Cerebellar cortex (tissue), 1 donor: ENCODE measurements at regions not wholly inside any gene's neighbourhood (a gene's known extent, or its start where the extent isn't known, plus 50 kb on each side); places are given as distances from the start of the nearest gene placed in this dataset.
A peak's percentile ranks its signal among the peaks of the same experiment; 100 is the strongest.
"Not testable (repeated sequence)": the region's sequence is repeated elsewhere in the genome, so short reads cannot be mapped to it uniquely, and the experiment has no call there.

Experiments
- DNase-seq: peaks from one replicate; pipeline ENCODE4 v3.0.0-alpha.2; 2015; ENCODE audit warnings: low spot score

DNA sequence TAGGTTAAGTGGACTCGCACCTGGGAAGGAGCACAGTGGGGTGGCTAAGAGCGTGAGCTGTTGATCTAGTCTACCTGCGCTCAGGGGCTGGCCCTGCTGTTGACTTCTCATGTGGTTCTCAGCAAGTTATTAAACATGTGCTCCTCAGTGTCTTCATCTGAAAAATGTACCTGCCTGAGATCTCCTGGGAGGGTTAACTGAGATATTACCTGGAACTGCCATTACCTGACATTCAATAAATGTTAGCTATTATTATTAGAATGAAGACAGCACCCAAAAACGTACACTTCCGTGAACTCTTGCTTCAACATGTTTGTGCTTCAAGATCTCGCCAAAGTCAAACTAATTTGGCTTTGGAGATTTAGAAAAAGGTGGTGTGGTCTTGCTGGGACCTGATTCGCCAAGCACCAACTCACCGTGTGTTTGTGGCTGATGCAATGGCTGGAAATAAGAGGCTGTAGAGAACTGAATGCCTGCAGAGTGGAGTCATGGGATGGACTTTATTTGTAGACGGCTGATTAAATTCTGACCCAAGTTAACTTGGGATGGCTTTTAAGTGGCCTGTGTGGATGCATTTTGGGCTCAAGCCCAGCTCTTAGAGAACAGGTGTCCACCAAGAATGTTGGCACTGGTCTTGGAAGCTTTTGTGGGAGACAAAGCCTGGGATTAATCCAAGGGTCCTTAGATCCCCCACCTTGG is 692.9 kb downstream of the QKI start:
- DNase-seq: no peak

DNA sequence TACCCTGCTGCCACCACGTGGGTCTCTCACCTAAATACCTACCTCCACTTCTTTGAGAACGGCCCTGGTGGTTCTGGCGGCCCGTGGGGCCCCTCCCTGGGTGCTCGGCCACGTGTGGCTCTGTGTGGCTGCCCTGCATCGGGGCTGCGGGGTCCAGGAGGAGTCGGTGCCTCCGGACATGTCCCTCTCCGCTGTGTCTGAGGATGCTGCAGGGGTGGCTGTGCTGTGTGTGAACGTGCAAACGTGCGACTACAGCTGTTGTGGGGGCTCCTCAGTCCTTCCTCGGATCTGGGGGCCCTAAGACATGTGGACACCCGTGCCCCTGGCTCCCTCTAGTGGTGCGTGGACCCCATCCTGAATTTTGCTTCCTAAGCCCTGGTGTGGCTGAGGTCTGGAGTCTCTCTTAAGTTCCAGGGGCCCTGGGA is 691.8 kb downstream of the QKI start:
- no peak for DNase-seq

DNA sequence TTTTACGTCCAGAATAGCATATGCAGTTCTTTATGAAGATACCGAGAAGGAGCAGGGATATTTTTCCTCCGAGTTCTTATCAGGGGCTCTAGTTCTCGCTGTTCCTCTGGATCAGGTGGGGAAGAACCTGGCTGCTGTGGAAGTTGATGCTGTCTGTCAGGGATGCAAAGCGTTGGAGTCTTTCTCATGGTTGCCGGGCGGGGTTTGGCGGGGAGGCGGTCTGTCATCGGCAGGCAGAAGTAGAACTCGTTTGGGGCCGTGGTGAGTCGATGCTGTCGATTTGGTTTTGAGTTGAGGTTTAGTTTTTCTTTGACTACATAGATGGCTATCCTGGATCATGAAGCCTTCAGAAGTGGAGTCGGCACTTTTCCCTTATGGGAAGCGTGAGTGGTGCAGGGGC is 691.2 kb downstream of the QKI start:
- DNase-seq: no peak

DNA sequence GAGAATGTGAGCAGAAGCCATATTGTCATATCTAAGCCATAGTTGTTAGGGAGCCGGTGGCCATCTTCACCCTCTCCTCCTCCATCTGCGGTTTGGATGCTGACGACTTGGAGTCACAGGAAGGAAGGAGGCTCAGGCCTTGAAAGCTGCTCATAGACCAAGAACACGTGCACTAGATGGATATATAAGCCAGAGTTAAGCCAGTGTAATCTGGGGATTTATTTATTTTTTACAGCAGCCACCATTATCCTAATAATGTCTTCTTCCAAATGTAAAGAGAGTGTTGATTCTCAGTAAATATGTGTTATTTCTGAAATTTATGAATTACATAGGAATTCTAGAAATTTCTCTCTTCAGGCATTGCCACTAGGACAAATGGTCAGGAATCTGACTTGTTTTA is 689.9 kb downstream of the QKI start:
- no peak for DNase-seq

DNA sequence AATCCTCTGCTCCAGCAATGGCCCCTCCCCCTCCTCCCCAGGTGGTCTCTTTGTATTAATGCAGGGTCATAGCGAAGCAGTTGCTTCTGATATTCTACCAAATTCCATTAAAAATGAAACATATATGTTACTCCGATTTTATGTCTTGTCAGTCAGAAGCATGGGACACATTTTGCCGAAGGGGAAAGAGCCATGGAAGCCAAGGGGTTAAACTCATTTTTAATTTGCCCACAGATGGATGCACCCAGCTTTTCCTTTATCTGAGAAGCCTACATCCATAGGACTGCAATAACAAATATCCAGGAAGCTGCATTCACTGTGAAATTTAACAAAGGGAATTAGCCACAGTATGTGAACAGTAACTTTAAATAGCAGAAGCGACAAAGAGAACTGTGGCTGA is 688.2 kb downstream of the QKI start:
- no peak for DNase-seq

DNA sequence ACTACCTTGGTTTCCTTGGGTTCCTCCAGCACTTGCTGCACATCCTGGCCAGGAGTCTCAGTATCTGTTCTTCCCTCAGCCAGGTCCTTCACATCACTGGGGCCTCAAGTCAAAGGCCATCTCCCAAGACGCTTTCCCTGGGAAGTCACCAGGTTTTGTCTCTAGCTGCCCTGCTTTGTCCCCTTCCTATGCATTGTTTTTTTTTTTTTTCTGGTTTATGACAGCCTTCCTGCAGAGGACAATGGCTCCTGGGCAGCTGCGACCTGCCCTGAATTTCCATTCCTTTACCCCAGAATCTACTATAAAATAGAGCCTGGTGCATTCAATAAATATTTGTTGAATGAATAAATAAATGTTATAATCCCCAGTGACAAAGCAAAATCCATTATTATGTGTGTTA is 687.3 kb downstream of the QKI start:
- no peak for DNase-seq

DNA sequence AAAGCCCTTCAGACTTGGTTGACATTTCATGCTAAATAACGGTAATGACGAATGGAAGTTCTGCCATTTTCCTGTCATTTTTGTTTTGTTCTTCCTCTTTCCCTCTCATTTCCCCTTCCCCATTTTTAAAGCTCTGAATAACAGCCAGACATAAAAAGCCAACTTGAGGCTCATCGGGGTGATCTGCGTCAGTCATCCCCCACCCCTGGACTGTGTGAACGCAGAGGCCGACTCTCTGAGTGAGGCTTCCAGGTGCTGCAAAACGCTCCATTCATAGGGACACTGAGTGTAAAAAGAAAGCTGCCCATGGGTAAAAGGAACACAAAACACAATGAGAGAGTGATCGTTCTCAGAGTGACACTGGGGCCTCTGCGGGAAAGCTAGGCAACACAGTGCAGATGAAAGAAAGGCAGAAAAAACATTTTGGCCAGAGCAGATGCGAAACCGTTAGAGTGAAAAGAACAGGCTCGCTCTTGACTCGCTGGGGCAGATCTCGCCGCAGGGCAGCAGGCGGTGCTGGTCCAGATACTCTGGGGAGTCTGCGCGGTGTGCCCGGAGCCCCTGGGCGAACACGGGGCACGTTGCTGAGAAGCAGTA is 684.8 kb downstream of the QKI start:
- peak; percentile 10 for DNase-seq

DNA sequence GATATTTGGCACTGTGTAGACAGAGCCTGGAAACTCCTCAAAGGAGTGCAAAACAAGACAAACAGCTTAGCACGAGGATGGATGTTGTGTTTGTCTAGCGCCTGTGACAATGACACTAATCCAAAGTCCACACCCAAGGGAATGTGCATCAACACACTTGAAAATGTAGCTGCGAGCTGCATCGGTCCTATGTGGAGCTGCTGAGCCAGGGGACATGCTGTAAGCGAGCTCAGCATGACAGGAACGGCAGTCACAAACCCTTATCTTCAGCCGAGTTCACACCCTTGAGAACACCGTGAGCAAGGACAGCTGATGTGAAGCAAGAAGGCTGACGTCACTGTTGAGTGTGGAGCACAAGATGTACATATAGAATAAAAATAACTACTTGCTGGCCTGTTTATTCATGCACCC is 684.3 kb downstream of the QKI start:
- peak; percentile 14 for DNase-seq

DNA sequence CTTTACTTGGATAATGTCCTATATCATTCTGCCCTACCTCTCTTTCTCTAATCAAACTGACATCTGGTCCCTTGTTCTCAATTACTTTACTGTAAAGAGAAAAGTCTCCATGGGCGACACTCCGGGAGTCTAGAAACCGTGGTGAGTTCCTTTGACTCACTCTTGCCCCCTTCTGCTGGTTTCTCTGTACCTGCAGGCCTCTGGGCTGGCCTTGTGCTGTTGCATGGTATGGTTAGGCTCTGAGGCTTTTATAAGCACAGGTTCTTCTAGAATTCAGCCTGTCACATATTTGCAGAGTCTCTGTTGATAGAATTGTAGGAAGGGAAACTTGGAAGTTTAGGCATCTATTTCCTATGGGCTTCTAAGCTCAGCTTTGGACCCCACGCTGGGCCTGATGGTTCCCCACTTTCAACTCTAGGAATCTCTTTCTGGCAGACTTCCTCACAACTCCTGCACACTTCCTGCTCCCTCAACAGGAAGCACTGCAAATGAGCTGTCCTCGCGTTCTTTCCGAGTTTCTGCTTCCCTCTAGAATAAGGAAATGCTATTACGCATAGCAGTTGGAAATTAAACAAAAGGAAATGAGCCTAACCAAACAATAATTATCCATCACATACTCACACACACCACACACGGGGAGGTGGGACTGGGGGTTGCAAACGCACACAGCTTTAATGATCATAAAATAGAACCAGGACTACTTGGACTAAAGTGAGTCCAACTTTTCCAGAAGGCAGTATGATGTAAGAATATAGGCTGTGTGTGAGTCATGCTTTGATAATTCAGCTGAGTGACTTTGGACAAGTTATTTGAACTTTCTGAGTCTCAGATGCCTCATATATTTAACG is 683.3 kb downstream of the QKI start:
- no peak for DNase-seq

DNA sequence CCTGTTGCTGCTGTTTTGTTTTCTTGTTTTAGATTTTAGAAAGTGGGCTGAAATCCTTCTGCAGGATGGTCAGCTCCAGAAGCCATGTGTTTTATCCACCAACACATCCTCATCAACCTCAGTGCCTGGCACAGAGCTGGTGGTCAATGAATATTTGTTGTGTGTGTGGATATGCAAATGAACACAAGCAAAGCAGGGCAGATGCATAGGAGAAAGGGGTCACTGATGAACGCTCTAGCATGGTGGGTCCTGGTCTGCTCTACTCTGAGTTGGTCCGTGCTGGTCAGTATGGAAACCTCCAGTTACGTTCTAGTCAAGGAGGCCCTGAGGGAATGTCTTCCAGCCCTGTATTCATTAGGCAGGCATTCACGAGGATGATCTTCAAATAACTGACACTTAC is 682.5 kb downstream of the QKI start:
- DNase-seq: no peak

DNA sequence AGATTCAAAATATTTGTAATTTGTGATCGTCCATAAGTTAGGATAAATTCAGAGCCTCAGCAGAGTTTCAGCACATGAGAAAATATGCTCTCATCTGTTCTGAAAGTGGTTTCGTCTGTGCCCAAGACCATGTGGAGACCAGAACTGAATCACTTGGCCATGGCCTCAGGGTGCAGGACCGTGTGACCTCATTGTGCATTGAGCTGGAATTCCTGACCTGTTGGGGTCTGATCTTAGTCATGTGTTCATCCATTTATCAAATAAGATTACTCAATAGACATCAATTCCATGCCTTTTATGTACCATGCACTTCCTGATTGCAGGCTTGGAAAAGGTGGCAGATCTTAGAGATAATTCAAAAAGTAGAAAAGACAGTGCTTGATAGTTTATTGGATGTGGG is 680.5 kb downstream of the QKI start:
- no peak for DNase-seq

DNA sequence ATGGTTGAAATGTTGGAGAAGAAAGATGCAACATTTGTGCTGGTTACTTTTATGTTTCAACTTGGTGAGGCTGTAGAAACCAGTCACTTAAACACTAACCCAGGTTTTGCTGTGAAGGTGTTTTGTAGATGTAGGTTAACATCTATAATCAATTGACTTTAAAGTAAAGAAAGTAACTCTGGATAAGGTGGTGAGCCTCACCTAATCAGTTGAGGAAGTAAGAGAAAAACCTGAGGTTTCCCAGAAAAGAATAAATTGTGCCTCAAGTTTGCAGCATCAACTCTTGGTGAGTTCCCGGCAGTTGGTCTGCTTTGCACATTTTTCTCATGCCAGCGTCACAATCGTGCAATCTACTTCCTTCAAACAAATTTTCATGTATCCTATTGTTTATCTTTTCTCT is 673.4 kb downstream of the QKI start:
- no peak for DNase-seq

DNA sequence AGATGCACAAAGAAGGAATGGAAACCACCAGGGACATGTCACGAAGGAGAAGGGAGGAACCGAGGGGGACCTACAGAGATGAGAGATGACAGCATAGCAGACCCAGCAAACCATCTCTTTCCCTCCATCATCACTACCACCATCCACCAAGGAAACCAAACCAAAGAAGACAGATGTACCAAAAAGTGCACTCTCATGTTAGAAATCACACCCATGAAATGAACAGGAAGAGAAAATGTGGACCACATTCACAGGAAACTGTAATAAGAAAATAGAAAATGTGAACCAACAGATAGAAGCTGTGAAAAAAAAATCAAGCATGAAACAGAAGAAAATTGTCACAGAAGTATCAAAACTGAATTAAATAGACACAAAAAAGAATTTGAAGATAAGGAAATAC is 672.7 kb downstream of the QKI start:
- DNase-seq: no peak

DNA sequence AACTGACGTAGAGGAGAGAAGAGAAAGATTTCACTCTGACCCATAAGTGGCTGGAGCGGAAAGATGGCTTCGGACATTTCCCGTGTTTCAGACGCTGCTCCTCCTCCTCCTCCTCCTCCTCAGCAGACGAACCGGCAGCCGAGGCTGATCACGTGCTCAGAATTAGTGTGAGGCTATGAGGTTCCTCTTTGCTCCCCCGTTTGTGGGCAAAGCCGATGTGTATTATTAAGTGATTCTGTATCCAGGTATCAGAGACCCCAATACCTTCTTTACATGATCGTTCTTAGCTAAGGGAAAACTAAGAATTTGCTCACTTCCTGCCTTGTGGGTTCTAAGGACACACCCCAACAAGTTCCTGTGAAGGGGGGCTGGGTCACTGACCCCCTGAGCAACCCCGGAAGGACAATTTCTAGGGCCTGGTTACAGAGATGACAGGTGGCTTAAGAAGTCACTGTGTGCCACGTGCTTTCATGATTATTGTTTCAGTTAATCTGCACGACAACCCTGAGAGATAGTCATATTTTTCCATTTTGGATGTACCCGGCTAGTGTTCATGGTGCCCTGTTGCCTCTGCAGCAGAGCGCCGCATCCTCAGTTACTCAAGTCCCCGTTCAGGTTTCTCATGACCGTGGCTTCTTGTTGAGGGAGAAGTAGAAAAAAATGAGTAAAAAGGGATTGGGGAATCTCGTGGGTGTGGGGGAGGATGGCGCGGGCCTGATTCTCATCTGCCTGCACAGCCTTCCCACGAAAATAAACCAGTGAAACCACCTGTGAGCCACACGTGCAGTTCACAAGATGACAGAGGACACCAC is 671.8 kb downstream of the QKI start:
- DNase-seq: no peak

DNA sequence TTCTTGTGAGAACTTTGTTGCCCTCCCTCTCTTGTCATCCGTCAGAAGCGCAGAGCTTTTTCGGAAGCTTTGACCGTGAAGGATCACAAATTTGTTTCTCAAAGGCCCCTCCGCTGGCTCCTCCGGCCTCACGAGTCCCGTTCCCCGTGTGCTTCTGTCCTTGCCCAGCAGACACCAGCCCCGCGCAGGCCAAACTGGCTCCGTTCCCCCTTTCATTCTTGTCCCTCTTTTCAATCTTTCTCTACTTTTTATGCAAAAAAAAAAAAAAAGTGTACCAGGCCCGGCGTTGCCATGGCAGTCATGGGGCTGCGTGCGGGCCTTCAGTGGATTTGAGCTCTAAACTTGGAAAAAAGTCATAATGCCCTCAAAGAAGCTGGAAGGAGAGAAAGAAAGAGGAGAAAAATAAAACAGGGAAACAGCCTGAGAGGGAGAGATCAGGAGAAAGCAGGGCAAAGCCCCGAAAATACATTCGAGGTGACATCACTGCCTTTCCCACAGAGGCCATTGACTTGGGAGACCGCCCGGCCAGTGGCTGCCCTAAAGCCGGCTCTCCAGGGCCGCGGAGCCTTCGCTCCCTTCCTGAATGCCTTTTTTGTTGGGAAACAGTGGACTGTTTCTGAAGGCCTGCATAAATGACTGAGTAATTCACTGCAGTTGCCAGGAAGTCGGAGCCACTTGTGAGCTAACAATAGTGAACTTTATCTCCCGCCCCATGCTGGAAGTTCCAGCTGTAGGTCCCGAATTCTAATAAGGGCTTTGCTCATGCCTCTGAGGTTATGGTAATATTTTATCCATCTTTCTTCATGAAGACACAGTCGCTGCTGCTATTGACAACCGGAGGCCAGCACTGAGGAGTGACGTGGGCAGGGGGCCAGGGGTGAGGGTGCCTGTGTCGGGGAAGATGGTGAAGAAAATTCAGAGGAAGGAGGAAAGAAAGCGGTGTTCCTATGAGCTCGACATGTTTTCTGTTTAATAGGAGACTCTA is 670.9 kb downstream of the QKI start:
- peak; percentile 43 for DNase-seq

DNA sequence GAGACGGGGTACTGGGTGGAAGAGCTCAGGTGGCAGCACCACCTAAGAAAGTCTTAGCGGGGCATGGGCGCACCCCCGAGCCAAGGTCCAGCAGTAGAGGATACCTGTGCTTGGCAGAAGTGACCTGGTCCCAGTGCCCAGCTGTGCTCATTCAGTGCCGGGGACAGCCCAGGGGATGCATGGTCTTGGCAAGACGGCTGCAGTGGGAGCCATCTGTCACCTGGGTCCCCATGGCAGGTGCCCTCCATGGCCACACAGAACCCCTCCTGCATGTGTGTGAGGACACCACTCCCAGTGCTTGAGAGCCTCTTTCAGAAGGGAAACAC is 664.7 kb downstream of the QKI start:
- DNase-seq: no peak

DNA sequence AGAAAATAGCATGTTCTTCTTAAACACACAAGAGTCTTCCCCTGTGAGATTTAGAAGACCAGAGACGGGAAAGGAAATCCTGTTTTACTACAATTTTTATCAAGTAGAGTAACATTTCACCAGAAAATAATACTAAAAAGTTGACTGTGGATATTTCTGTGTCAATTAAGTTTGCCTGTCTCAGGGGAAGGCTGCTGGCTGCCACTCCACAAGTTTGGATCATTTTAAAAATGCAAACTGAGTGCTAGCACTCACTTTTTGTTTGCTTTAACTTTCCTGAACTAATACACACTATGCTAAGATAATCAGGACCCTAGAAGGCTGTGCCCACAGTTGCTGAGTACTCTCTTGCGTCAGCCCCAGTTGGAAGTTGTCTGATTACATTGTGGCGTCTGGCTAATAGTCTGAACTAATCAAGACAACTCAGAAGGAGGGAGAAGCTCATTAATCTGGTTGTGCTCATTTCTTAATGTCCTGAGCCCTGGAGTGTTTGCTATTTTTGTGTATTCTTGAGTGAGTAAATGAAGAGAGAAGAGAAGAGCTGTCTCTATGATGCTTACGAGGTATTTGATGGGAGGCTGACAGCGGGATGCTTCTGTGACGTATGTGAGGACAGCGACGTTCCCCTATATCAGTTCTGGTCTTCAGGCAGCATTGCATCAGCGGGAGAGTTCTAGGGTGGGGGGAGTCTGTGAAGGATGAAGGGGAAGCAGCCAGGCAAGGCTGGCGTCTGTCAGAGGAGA is 664.2 kb downstream of the QKI start:
- no peak for DNase-seq

DNA sequence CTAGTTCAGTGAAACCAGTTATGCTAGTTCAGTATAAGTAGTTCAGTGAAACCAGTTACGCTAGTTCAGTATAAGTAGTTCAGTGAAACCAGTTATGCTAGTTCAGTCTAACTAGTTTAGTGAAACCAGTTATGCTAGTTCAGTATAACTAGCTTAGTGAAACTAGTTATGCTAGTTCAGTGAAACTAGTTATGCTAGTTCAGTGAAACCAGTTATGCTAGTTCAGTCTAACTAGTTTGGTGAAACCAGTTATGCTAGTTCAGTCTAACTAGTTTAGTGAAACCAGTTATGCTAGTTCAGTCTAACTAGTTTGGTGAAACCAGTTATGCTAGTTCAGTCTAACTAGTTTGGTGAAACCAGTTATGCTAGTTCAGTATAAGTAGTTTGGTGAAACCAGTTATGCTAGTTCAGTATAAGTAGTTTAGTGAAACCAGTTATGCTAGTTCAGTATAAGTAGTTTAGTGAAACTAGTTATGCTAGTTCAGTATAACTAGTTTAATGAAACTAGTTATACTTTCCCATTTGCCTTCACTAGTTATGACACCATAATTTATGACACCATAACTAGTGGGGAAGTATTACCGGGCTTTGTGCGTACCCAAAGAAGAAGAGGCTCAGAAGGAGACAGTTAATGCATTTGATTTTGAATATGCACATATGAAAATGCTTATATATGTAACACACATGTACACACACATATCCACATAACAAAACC is 662.5 kb downstream of the QKI start:
- not testable (repeated sequence) for DNase-seq

DNA sequence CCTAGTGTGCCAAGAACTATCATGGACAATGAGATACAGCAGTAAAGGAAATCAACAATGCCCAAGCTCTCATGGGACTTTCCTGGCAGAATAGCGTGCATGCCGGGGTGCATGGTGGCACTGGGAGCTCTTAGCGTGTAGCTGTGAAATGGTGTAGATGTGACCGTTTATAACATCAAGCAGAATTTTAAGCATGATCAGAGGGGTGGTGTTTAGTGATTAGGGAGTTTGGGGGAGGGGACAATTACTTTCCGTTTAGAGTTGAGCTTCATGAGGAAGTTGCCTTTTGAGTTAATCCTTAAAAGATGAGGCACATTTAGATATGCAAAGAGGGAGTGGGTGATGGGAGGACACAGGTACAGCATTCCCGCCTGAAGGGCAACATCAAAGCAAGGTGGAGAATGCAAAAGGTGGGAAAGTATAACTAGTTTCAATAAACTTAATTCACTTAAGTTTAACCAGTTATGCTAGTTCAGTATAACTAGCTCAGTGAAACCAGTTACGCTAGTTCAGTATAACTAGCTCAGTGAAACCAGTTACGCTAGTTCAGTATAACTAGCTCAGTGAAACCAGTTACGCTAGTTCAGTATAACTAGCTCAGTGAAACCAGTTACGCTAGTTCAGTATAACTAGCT is 661.6 kb downstream of the QKI start:
- DNase-seq: no peak
